Kidney (tissue), 13 donors: ENCODE measurements at regions not wholly inside any gene's neighbourhood (a gene's known extent, or its start where the extent isn't known, plus 50 kb on each side); places are given as distances from the start of the nearest gene placed in this dataset.
A peak's percentile ranks its signal among the peaks of the same experiment; 100 is the strongest.

Experiments
- DNase-seq, 5 donors: peaks; one replicate each; pipeline ENCODE4 v3.0.0-alpha.2; 2013 to 2020
- FAIRE-seq: peaks from 2 replicates; lab custom pipeline; 2012; peaks lifted over from hg19 to GRCh38; lab: Jason Lieb, UNC
- H3K27ac ChIP-seq, 2 donors: one replicate each; pipeline ENCODE4 v1.7.0; 2013; ENCODE audit warnings: low read depth in 2 of 2, low read length in 2 of 2, inconsistent platforms in 1 of 2
- H3K27me3 ChIP-seq: one replicate; pipeline ENCODE4 v1.7.1; 2013; ENCODE audit warnings: low read length, inconsistent platforms; ENCODE audit not compliant: control insufficient read depth, insufficient read depth
- H3K36me3 ChIP-seq, 3 donors: one replicate each; pipeline versions ENCODE4 v1.7.0 to v1.7.1; 2013; ENCODE audit warnings: low read length in 3 of 3, control low read depth in 1 of 3, inconsistent platforms in 1 of 3; ENCODE audit not compliant: insufficient read depth in 3 of 3, control insufficient read depth in 2 of 3
- H3K4me1 ChIP-seq, 3 donors: one replicate each; pipeline versions ENCODE4 v1.7.0 to v1.7.1; 2013; ENCODE audit warnings: low read length in 3 of 3, inconsistent platforms in 1 of 3, low read depth in 1 of 3; ENCODE audit not compliant: control insufficient read depth in 2 of 3, insufficient read depth in 2 of 3
- H3K4me3 ChIP-seq, 3 donors: one replicate each; pipeline versions ENCODE4 v1.7.0 to v1.8.1; 2013; ENCODE audit warnings: low read length in 3 of 3, control low read depth in 1 of 3, inconsistent platforms in 1 of 3
- H3K9ac ChIP-seq, 3 donors: one replicate each; pipeline versions ENCODE4 v1.7.0 to v1.7.1; 2013; ENCODE audit warnings: low read length in 3 of 3, control low read depth in 1 of 3, inconsistent platforms in 1 of 3
- H3K9me3 ChIP-seq, 3 donors: one replicate each; pipeline versions ENCODE4 v1.7.0 to v1.7.1; 2013; ENCODE audit warnings: low read length in 3 of 3, control low read depth in 1 of 3, inconsistent platforms in 1 of 3; ENCODE audit not compliant: control insufficient read depth in 2 of 3, insufficient read depth in 1 of 3
- CTCF ChIP-seq: IDR thresholded peaks from 3 replicates; pipeline ENCODE4 v1.5.1; 2012; ENCODE audit warnings: mild to moderate bottlenecking, moderate library complexity, borderline replicate concordance; ENCODE audit not compliant: insufficient read depth; ENCODE audit errors: extremely low read depth
- intact Hi-C: fragments of 100-400 bp; cut with DNase I; formaldehyde crosslinking; loops from one replicate; pipeline ENCODE4 v1.11.1; 2022
- donor health status: control.
- donor health status: control.
- donor health status: control.
- donor health status: control.
- donor health status: control.
- donor health status: DM: yes; HTN: yes; CAD: no.
- donor health status: Normal renal cell carcinoma (clear cell type).

- DNase-seq (no peak), FAIRE-seq (no peak)
- Histone ChIP-seq H3K4me3 (no peak overlapping the region), H3K9ac (no peak overlapping the region), H3K27ac (no peak overlapping the region), H3K36me3 (no peaks in the 10 kb centered on the region), H3K4me1 (no peaks in the 10 kb centered on the region), H3K27me3 (no peaks in the 10 kb centered on the region), H3K9me3 (no peaks in the 10 kb centered on the region)
- intact Hi-C loops = no loop called here
- no peak for TF ChIP-seq CTCF
Measured at GRCh38 chr5:166880456-166880855, 1411.0 kb upstream of the WWC1 start.

- intact Hi-C loops = no loop called here
- DNase-seq (no peak), FAIRE-seq (no peak)
- no peaks in the 10 kb centered on the region for H3K4me1 ChIP-seq
- H3K9ac ChIP-seq = no peak overlapping the region
- H3K4me3 ChIP-seq = no peak overlapping the region
- H3K36me3 ChIP-seq = no peaks in the 10 kb centered on the region
- H3K9me3 ChIP-seq = no peaks in the 10 kb centered on the region
- H3K27me3 ChIP-seq = no peaks in the 10 kb centered on the region
- no peak overlapping the region for H3K27ac ChIP-seq
- TF ChIP-seq CTCF = no peak
Measured at GRCh38 chr5:166881802-166882201, 1409.6 kb upstream of the WWC1 start.

- no peak overlapping the region for H3K9ac ChIP-seq
- H3K9me3 ChIP-seq = no peaks in the 10 kb centered on the region
- no peak for TF ChIP-seq CTCF
- intact Hi-C loops = no loop called here
- no peaks in the 10 kb centered on the region for H3K4me1 ChIP-seq
- no peaks in the 10 kb centered on the region for H3K36me3 ChIP-seq
- H3K27ac ChIP-seq = no peak overlapping the region
- H3K27me3 ChIP-seq = no peaks in the 10 kb centered on the region
- H3K4me3 ChIP-seq = no peak overlapping the region
- no peak for FAIRE-seq
- no peak for DNase-seq
Measured at GRCh38 chr5:166883016-166883415, 1408.4 kb upstream of the WWC1 start.

- no peak for TF ChIP-seq CTCF
Measured at GRCh38 chr5:166898166-166898565, 1393.3 kb upstream of the WWC1 start.

More at GRCh38 chr5:166898166-166898565, 1393.3 kb upstream of the WWC1 start:
- Histone ChIP-seq H3K4me3 (no peak overlapping the region), H3K27me3 (no peaks in the 10 kb centered on the region), H3K9me3 (no peaks in the 10 kb centered on the region), H3K9ac (no peak overlapping the region), H3K36me3 (no peaks in the 10 kb centered on the region), H3K27ac (no peak overlapping the region), H3K4me1 (no peaks in the 10 kb centered on the region)
- FAIRE-seq (no peak), DNase-seq (peak in 2 of 5 donors; percentile 20 to 26)
- intact Hi-C loops = no loop called here
